NCI-H2029 (cell line): ENCODE measurements at regions not wholly inside any gene's neighbourhood (a gene's known extent, or its start where the extent isn't known, plus 50 kb on each side); places are given as distances from the start of the nearest gene placed in this dataset.
"Not testable (repeated sequence)": the region's sequence is repeated elsewhere in the genome, so short reads cannot be mapped to it uniquely, and the experiment has no call there.

Experiments used
- DNase-seq: peaks from one replicate; lab custom pipeline; 2025; lab: John Stamatoyannopoulos, UW

DNA sequence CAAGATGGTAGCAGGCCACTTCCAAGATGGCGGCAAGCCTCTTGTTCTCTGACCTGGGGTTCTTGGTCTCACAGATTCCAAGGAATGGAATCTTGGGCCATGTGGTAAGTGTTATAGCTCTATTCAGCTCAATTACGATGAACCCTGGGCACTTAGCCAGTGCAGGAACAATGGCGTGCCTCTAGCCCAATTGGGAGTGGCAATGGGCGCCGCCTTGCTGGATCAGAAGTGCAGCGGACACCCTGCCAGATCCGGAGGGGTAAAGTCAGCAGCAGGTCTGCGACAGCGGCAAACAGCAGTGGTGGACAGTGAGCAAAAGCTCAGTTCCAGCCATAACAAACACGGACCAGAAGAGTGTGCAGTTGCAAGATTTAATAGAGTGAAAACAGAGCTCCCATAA is 263.2 kb upstream of the SEMA3C start:
- DNase-seq, result peak; percentile 12

DNA sequence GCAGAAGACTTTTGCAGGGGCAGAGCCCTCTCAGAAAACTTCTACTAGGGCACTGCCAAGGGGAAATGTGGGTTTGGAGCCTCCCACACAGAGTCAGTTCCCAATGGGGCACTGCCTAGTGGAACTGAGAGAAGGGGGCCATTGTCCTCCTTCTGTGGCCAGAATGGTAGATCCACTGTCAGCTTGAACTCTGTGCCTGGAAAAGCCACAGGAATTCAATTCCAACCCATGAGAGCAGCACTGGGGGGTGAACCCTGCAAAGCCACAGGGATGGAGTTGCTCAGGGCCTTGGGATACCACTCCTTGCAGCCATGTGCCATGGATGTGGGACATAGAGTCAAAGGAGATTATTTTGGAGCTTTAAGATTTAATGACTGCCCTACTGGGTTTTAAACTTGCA is 262.2 kb upstream of the SEMA3C start:
- DNase-seq, result no peak

DNA sequence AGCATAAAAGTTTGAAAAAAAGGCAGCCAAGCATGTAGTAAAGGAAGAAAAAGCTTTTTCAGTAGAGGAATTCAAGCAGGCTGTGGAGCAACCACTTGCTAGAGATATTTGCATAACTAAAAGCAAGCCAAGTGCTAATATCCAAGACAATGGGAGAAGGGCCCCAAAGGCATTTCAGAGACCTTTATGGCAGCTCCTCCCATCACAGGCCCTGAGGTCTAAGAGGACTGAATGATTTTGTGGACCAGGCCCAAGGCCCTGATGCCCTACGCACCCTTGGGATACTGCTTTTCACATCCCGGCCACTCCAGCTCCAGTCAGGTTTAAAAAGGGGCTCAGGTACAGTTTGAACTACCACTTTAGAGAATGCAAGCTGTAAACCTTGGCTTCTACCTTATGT is 261.7 kb upstream of the SEMA3C start:
- DNase-seq, result no peak

DNA sequence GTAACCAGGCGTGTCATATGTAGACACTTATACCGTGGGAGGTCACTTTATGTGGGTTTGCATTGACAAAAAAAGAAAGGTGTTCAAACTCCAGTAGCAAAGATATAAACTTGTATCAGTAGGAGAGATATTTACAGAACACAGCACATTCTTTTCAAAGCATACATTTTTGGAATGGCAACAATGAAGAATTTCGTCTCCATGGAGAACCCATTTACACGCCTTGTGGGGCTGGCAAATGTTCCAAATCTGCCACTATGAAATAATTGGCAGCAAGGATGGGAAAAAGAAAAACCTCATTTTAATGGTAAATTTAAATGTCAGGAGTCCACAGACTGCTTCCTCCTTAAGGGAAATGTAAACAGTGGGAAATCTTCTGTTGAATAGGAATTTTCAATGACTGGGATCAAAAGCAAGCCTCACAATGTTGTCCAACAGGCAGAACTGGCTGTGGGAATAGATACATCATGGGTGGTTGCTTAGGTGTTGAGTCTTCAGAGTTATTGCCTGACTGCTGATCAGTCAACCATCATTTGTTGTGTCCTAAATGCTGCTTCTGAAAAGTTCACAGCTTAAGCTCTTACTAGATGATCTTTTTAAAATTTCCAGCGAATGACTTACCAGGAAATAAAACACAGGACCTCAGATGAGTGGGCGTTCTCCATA is 256.6 kb upstream of the SEMA3C start:
- DNase-seq, result no peak

DNA sequence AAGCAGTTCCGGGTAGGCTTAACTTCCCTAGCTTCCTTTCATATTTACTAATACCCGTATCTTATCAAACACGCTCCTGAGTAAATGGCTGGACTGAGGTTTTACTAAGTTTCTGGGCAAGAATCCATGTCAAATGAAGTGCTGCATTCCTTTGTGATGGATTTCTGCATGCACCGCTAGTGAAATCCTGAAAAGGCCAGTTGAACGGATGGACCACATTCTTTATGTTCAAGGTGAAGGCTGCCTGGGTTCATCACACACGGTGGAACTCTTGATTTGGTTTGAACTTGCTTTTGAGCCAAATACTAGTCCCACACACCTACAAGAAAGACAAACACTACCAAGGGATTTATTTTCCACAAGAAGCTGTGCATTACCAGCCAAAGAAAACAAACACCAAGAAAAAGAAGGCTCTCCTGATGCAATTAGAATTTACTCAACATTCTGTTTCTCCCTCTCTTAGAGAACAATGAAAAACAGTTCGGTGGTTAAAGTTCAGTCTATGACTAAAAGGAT is 255.0 kb upstream of the SEMA3C start:
- no peak for DNase-seq

DNA sequence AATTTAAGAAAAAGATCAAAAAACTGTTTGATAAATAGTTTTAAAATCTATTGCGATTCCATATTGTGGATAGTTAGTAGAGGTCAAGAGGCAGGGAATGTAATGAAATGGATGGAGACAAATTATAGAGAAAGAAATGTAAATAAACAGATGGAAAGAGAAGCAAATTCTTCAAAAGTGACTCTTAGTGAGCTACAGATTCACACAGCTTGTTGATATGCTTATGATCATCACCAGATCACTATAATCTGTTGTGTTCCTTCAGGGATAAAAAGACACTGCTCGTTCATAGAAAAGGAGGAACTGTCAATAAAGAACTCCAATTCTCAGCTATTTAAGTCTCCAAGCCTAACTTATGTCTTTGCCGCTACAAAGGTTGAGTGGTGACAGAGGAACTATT is 251.4 kb upstream of the SEMA3C start:
- no peak for DNase-seq

DNA sequence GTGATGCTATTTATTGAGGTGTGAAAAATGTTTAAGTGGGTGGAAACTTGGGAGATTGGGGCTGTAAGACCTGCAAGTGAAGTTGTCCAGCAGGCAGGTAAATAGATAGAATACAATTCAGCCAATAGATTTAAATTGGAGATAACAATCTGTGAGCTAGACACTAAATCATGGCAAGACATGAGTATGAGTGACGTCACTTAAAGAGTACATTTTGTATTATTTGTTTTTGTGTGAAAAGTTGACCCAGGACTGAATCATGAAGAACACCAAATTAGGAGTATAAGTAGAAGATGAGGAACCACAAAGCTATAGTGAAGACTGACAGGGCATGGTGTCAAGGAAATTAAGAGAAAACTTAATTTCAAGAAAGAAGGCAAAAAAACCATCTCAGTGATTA is 249.1 kb upstream of the SEMA3C start:
- no peak for DNase-seq

DNA sequence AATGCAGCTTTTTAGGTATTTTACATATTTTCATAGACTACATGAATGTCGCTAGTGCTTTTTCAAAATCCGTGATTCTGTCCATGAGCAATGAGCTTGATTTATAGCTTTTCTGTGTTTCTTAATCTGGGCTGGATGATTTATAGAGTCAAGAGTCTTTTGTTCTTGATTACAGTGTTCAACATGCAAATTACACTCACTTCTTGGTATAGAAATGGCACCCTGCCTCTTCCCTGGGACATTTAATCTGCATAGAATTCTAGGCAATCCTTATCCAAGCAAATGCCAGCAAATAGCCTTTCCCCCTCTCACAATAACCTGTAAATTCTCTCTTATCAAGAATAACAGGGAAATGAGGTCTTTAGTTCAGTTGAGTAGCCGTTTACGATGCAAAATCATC is 246.2 kb upstream of the SEMA3C start:
- no peak for DNase-seq

DNA sequence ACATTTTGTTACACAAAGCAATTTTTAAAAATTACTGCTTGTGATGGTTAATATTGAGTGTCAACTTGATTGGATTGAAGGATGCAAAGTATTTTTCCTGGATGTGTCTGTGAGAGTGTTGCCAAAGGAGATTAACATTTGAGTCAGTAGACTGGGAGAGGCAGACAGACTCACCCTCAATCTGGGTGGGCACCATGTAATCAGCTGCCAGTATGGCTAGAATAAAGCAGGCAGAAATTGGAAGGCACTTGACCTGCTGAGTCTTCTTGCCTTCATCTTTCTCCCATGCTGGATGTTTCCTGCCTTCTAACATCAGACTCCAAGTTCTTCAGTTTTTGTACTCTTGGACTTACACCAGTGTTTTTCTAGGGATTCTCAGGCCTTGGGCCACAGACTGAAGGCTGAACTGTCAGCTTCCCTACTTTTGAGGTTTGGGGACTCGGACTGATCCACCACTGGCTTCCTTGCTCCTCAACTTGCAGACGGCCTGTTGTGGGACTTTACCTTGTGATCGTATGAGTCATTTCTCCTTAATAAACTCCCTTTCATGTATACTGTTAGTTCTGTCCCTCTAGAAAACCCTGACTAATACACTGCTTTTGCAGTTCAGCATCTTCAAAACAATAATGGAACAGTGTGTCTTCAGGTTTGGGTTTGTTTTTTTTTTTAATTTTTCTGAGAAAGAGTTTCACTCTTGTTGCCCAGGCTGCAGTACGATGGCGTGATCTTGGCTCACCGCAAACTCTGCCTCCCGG is 244.1 kb upstream of the SEMA3C start:
- DNase-seq, result no peak

DNA sequence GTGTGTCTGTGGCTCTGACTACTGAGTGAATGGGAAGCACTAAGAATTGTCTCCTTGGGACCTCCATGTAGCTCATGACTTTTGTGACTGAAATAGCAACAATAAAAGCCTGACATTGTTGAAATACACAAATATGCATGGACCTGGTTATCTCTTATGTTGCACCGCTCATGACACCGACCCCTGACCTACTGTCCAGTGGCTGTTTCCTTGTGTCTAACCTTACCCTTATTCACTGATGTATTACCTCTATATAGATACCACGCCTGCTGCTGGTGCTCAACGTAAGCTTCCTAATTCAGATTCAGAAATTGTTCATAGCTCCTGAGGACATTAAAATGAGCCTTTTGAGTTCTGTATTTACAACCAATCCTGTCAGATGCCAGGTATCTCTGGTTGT is 243.4 kb upstream of the SEMA3C start:
- no peak for DNase-seq

DNA sequence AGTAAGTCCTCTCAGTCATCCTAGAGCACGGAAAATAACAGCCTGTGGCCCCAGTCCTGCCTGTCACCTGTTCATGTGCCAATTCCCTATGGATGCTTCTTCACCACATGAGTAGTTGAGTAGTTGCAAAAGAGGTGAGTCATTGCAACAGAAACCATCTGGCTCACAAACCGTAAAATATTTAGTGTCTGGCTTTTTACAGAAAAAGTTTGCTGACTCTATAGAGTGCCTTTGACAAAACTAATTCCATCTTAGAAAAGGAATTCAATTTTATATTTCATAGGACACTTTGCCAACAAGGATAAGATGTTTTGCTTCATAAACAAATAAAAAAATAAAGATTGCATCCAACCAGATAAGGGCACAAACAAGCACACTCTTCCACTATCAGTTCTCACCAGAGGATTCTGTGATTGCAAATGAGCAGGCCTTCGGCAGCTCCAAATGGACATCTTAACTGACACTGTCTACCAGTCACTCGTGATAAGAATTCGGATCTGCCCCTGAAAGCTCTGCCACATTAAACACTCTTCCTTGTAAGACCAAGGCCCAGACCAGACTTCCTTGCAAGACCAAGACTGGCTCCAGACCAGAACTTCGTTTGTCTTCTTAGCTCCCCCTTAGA is 242.7 kb upstream of the SEMA3C start:
- no peak for DNase-seq

DNA sequence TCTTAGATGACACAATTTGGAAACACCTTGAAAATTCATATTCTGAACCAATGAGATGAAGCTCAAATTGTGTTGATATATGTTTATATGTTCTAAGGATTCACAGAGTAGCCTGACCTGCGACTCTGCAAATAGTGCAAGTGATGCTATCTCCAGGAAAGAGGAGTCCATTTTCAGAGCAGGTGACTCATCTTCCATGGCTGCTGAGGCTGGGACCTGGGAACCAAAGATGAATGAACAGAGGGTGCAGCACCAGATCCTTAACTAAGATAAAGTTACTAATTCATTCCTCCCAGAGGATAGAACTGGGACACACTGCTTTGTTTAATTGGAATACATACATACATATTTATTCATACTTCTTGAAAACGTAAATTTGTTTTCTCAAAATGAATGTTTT is 240.6 kb upstream of the SEMA3C start:
- DNase-seq, result no peak

DNA sequence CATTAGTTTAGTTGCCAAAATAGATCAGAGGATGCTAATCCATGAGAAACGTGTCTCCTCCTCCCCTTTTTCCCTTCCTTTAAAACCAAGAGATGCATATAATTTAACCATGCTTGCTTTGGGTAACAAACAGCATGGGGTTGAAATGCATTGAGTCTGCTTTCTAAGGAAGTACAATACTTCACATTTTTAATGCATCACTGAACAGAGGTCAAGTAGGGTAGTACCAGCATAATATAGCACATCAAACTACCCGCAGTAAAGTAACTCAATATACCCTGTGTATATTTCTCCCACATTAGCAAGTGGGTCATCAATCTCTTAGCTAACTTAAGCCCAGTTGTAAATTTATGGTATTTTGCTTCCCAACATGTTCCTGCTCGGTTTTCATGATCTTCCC is 239.3 kb upstream of the SEMA3C start:
- DNase-seq, result no peak

DNA sequence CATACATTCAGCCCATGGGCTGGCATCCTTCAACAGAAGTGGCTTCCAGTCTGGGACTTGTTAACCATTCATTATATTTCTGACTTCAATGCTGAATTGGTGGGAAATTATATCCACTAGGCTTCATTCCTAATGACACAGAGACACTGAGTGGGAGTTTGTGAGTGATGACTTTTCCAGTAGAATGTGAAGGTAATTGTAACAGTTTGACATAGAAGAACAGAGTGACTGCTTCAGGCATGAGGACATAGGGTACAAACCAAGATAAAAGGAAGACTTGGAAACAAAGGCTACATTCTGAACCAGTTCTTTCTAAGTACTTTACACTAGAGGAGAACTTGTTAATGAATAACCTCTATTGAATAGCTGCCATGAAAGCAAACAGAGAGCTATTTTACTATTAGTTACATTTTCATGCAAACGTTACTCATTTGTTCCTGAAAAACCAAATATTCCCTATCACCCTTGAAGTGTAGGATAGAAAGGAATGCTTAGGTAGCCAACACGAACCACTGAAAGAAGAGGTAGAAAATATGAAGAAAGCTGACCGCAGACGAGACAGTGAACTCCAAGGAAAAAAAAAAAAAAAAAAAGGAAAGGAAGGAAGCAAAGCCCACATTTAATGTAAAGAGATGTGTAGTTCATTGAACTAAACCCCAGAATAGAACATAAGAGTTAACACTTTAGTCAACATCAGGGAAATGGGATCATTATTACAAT is 237.0 kb upstream of the SEMA3C start:
- DNase-seq, result no peak

DNA sequence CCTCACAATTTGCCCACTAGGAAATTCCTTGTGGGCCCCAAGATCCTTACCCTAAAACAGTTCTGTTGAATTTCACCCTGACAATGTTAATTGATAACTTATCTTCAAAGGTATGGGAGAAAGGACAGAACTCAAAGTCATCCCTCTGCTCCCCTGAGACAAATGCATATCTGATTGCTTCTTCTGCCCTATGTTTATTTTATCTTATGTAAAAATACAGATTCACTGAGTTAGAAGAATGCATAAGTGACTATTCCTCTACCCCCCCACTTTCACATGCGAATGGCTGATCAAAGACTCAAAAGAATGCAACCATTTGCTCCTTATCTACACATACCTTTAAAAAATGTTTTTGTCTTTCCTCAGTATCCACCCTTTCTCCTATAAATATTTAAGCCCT is 235.7 kb upstream of the SEMA3C start:
- no peak for DNase-seq

DNA sequence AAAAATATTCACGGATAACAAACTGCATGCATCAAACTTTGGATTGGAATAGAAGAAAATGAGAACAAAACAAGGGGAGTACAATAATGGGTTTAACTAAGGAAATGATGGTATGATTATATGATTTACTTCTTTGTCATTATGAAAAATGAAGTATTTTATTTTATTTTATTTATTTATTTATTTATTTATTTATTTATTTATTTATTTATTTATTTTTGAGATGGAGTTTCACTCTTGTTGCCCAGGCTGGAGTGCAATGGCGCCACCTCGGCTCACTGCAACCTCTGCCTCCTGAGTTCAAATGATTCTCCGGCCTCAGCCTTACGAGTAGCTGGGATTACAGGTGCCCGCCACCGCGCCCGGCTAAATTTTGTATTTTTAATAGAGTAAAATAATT is 234.1 kb upstream of the SEMA3C start:
- DNase-seq, result not testable (repeated sequence)

DNA sequence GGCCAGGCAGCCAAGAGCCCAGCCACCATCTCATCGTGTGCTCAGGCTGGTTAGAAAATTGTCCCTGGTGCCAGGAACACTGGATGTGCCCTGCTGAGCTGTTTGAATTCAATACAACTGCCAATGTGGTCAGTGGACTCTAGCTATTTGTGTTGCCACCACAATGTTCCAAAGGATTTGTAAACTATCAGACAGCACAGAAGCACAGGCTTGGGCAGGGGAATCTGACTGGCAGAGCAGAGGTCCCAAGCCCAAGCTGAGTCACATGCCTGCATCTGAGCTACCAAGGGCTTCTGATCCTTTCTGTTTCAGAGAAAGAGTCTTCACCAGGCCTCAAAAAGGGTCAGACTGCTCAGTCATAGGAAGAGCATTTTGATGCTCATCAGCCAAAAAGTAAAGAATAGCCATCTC is 232.1 kb upstream of the SEMA3C start:
- DNase-seq, result no peak

DNA sequence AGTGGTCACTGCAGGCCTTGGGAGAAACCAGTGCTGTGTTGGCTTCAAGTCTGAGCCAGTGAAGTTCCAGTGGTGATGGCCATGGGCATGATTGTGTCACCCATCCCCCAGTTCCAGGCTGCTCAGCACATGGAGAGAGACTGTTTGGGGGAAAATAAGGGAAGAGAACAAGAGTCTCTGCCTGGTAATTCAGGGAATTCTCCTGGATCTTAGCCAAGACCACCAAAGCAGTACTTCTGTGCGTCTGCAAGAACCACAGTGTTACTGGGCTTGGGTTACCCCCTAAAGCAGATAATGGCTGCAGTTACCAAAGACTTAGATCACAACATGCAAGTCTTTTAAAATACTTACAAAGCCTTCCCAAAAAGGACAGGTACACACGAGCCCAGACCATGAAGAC is 225.0 kb upstream of the SEMA3C start:
- no peak for DNase-seq

DNA sequence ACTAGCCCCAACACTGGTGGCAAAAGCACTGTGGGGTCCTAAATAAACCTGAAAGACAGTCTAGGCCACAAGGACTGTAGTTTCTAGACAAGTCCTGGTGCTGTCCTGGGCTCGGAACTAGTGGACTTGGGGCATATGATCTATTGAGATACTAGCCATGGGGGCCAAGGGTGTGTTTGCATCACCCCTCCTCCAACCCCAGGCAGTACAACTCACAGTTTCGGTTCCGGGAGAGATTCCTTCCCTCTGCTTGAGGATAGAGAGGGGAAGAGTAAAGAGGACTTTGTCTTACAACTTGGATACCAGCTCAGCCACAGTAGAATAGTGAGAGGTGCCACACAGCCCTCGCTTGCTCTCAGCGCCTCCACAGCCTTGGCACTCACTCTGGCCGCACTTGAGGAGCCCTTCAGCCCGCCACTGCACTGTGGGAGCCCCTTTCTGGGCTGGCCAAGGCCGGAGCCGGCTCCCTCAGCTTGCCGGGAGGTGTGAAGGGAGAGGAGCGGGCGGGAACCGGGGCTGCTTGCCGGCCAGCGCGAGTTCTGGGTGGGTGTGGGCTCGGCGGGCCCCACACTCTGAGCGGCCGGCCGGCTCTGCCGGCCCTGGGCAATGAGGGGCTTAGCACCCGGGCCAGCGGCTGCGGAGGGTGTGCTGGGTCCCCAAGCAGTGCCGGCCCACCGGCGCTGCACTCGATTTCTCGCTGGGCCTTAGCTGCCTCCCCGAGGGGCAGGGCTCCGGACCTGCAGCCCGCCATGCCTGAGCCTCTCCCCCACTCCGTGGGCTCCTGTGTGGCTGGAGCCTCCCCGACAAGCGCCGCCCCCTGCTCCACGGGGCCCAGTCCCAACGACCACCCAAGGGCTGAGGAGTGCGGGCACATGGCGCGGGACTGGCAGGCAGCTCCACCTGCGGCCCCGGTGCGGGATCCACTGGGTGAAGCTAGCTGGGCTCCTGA is 222.7 kb upstream of the SEMA3C start:
- not testable (repeated sequence) for DNase-seq

DNA sequence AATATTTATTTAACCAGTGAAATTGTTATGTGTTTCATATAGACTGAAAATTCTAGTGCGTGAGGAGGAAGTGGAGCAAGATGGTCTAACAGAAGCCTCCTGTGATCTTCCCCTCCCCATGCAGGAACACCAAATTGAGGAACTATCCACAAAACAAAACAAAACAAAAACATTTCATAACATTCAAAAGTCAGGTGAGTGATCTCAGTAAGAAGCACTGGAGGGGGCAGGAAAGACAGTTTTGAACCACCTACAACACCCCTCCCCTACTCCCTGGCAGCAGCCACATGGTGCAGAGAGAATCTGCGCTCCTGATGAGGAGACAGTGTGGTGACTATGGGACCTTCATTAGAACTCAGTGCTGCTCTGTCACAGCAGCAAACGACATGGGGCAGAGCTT is 221.9 kb upstream of the SEMA3C start:
- DNase-seq, result no peak

DNA sequence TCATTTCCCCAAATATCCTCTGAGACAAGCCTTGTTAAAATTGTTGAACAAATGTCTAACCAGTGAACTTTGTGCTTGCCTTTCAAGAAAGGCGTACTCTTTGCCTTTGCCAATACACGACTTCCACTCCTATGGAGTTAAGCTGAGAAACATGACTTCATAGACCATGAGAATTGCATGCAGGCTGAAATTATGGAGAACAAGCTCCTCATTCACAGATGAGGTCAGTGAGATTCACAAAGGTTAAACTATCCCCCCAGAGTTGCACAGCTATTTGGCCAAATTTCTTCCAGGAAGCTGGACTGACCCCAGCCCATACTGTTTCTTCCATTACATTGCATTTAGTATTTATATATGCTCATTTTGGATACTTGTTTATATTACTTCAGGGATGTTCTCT is 221.4 kb upstream of the SEMA3C start:
- DNase-seq, result no peak
